ENCODE measurements at regions not wholly inside any gene's neighbourhood (a gene's known extent, or its start where the extent isn't known, plus 50 kb on each side); places are given as distances from the start of the nearest gene placed in this dataset.

DNA sequence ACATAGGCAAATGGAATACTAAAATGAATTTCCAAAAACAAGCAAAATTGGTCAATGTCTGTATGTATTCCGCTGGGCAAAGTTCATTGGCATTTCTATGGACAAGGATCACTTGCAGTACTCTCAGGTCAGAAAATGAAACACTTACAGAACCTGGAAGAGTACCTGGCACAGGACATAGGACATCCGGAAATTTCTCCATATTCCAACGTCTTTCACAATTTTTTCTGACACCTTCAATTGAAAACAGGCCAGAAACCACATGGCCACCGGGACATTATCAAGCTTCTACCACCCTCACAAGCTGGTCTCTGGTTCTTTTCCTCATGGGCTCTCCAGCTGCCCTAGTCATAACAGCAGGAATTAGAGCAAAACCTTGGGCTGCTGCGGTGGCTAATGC lies 96.9 kb upstream of the MSH6 start:
- Histone ChIP-seq H3K36me3 (ENCODE audit: control insufficient read depth, insufficient read depth, low read length) (no peaks in the 10 kb centered on the region), H3K4me3 (ENCODE audit: low read depth, low read length) (no peak overlapping the region), H3K9me3 (peaks cover 3% of the 10 kb centered on the region; the same call in 1 of the 2 replicates), H3K27me3 (replicated peaks; ENCODE audit: control insufficient read depth, insufficient read depth, low read length) (no peaks in the 10 kb centered on the region), H3K4me1 (no peaks in the 10 kb centered on the region)
- ChIA-PET POLR2A (no interaction called here), CTCF (no interaction called here)
- Mint-ChIP-seq H3K4me1 (ENCODE audit: low read depth, unreplicated experiment) (no peaks in the 10 kb centered on the region), H3K36me3 (ENCODE audit: insufficient read depth, unreplicated experiment) (no peaks in the 10 kb centered on the region), H3K4me3 (ENCODE audit: unreplicated experiment) (no peak overlapping the region), H3K27me3 (ENCODE audit: insufficient read depth, unreplicated experiment) (no peaks in the 10 kb centered on the region), H3K9me3 (ENCODE audit: unreplicated experiment) (no peaks in the 10 kb centered on the region), H3K27ac (ENCODE audit: unreplicated experiment) (no peak overlapping the region)
- TF ChIP-seq, protein P1, sequence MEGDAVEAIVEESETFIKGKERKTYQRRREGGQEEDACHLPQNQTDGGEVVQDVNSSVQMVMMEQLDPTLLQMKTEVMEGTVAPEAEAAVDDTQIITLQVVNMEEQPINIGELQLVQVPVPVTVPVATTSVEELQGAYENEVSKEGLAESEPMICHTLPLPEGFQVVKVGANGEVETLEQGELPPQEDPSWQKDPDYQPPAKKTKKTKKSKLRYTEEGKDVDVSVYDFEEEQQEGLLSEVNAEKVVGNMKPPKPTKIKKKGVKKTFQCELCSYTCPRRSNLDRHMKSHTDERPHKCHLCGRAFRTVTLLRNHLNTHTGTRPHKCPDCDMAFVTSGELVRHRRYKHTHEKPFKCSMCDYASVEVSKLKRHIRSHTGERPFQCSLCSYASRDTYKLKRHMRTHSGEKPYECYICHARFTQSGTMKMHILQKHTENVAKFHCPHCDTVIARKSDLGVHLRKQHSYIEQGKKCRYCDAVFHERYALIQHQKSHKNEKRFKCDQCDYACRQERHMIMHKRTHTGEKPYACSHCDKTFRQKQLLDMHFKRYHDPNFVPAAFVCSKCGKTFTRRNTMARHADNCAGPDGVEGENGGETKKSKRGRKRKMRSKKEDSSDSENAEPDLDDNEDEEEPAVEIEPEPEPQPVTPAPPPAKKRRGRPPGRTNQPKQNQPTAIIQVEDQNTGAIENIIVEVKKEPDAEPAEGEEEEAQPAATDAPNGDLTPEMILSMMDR (IDR thresholded peaks at IDR 0.05; ENCODE audit: insufficient read depth in 1 of 2, low read depth in 1 of 2, low read length in 1 of 2, severe bottlenecking in 1 of 2, unreplicated experiment in 1 of 2): no peak
- BruUV-seq (replicated peaks): no TSS peak
- no peak for DNase-seq
- intact Hi-C loops (cut with micrococcal nuclease; ENCODE audit: unreplicated experiment): no loop called here

DNA sequence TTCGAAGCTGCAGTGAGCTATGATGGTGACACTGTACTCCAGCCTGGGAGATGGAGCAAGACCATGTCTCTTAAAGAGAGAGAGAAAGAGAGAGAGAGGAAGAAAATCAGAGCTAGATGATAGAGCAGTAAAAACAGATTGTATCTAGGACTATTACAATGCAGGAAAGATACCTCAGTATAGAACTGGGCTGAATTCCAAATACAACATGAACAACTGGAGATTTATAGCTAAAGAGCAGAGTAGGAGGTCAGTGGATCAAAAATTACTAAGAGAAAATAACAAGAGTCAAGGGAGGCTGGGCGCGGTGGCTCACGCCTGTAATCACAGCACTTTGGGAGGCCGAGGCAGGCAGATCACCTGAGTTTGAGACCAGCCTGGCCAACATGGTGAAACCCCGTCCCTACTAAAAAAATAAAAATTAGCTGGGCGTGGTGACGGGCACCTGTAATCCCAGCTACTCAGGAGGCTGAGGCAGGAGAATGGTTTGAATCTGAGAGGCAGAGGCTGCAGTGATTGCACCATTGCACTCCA lies 100.7 kb upstream of the MSH6 start:
- POLR2A ChIA-PET: no interaction called here
- H3K36me3 ChIP-seq (ENCODE audit: control insufficient read depth, insufficient read depth, low read length): no peaks in the 10 kb centered on the region
- H3K9me3 ChIP-seq: no peaks in the 10 kb centered on the region
- no peaks in the 10 kb centered on the region for H3K9me3 Mint-ChIP-seq (ENCODE audit: unreplicated experiment)
- no peak for DNase-seq
- H3K27ac Mint-ChIP-seq (ENCODE audit: unreplicated experiment): no peak overlapping the region
- no peaks in the 10 kb centered on the region for H3K4me1 Mint-ChIP-seq (ENCODE audit: low read depth, unreplicated experiment)
- no peak overlapping the region for H3K4me3 ChIP-seq (ENCODE audit: low read depth, low read length)
- intact Hi-C loops (cut with micrococcal nuclease; ENCODE audit: unreplicated experiment): no loop called here
- H3K27me3 Mint-ChIP-seq (ENCODE audit: insufficient read depth, unreplicated experiment): no peaks in the 10 kb centered on the region
- no peak overlapping the region for H3K4me3 Mint-ChIP-seq (ENCODE audit: unreplicated experiment)
- CTCF ChIA-PET: interaction anchor here (0.7 kb wide), 1 partner anchor 594 kb away, joined by 4 read pairs; no protein-coding TSS in a partner anchor
- TF ChIP-seq, protein P1 (IDR thresholded peaks at IDR 0.05; ENCODE audit: insufficient read depth in 1 of 2, low read depth in 1 of 2, low read length in 1 of 2, severe bottlenecking in 1 of 2, unreplicated experiment in 1 of 2): no peak
- no TSS peak for BruUV-seq (replicated peaks)
- H3K27me3 ChIP-seq (replicated peaks; ENCODE audit: control insufficient read depth, insufficient read depth, low read length): no peaks in the 10 kb centered on the region
- no peaks in the 10 kb centered on the region for H3K36me3 Mint-ChIP-seq (ENCODE audit: insufficient read depth, unreplicated experiment)
- no peaks in the 10 kb centered on the region for H3K4me1 ChIP-seq

DNA sequence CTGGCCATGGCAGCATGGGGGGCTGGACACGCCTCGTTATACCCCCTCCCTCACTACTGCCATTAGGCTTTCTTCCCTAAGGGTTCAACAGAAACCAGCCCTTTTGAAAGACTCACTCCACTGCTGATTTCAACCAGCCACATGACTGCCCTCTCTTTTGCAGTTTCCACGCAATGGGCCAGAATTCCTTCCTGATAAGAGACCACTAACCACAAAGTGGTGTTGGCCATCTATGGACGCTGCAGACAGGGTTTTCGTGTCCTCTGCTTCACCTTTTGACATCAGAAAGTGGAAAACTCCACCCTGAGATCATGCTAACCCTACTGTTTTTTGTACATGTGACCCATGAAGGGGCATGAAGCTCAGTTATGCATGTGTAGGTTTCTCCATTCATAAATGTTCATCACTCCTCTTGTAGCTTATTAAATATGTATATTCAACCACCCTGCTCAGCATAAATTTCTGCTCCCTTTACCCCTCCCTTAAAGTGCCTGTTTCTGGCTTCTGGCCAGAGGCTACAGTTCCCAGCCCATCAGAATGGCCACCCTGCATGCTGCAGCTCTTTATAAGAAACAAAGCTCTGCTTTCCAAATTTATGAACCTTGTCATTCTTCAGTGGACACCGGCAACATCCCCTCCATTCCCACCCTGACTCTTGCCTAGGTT lies 105.6 kb upstream of the KCNK12 start:
- no peaks in the 10 kb centered on the region for H3K9me3 ChIP-seq
- H3K36me3 ChIP-seq (ENCODE audit: control insufficient read depth, insufficient read depth, low read length): no peaks in the 10 kb centered on the region
- DNase-seq: no peak
- TF ChIP-seq, protein P1 (IDR thresholded peaks at IDR 0.05; ENCODE audit: insufficient read depth in 1 of 2, low read depth in 1 of 2, low read length in 1 of 2, severe bottlenecking in 1 of 2, unreplicated experiment in 1 of 2): no peak
- H3K4me1 ChIP-seq: no peaks in the 10 kb centered on the region
- no peak overlapping the region for H3K27ac Mint-ChIP-seq (ENCODE audit: unreplicated experiment)
- H3K4me3 Mint-ChIP-seq (ENCODE audit: unreplicated experiment): no peak overlapping the region
- no TSS peak for BruUV-seq (replicated peaks)
- no peaks in the 10 kb centered on the region for H3K27me3 ChIP-seq (replicated peaks; ENCODE audit: control insufficient read depth, insufficient read depth, low read length)
- no peaks in the 10 kb centered on the region for H3K9me3 Mint-ChIP-seq (ENCODE audit: unreplicated experiment)
- no peaks in the 10 kb centered on the region for H3K27me3 Mint-ChIP-seq (ENCODE audit: insufficient read depth, unreplicated experiment)
- H3K4me1 Mint-ChIP-seq (ENCODE audit: low read depth, unreplicated experiment): no peaks in the 10 kb centered on the region
- no peak overlapping the region for H3K4me3 ChIP-seq (ENCODE audit: low read depth, low read length)
- ChIA-PET CTCF (no interaction called here), POLR2A (no interaction called here)
- no peaks in the 10 kb centered on the region for H3K36me3 Mint-ChIP-seq (ENCODE audit: insufficient read depth, unreplicated experiment)
- intact Hi-C loops (cut with micrococcal nuclease; ENCODE audit: unreplicated experiment): no loop called here
